ENCODE measurements at regions not wholly inside any gene's neighbourhood (a gene's known extent, or its start where the extent isn't known, plus 50 kb on each side); places are given as distances from the start of the nearest gene placed in this dataset.

- POLR2A ChIA-PET: no interaction called here
- Histone ChIP-seq H3K4me1 (ENCODE audit: control extremely low read depth in 1 of 4, control insufficient read depth in 4 of 4, insufficient read depth in 4 of 4, low read length in 3 of 4) (peaks cover 0 to 24% (median 15%) of the 10 kb centered on the region in 4 experiments), H3K36me3 (ENCODE audit: control insufficient read depth in 4 of 4, insufficient read depth in 4 of 4, low read length in 3 of 4) (no peaks in the 10 kb centered on the region), H3K27me3 (replicated peaks in 2 of 5; ENCODE audit: control insufficient read depth in 4 of 5, insufficient read depth in 5 of 5, low read length in 4 of 5) (no peaks in the 10 kb centered on the region), H3K9me3 (ENCODE audit: control extremely low read depth in 1 of 5, control insufficient read depth in 4 of 5, insufficient read depth in 2 of 5, low read depth in 1 of 5, low read length in 4 of 5) (no peaks in the 10 kb centered on the region), H3K4me3 (ENCODE audit: control insufficient read depth in 1 of 7, extremely low read depth in 1 of 7, insufficient read depth in 4 of 7, low read depth in 2 of 7, low read length in 6 of 7) (no peak overlapping the region), H3K27ac (ENCODE audit: insufficient read depth in 1 of 2, low read depth in 1 of 2, low read length in 2 of 2, poor library complexity in 1 of 2, severe bottlenecking in 2 of 2) (no peak overlapping the region)
- 94% methylated on average over 5 of the region's 11 CpGs for WGBS (ENCODE audit: insufficient coverage)
- no peak for DNase-seq
- CTCF ChIA-PET: interaction anchor here (0.9 to 1.3 kb wide), 2 partner anchors 8 to 22 kb away, joined by 3 to 4 read pairs; no protein-coding TSS in a partner anchor
These were observed 106.4 kb upstream of the FAM20C start for GRCh38 chr7:85883-86515.

GRCh38 chr7:86629-87028 lies 105.7 kb upstream of the FAM20C start:
- ChIA-PET CTCF (interaction anchor here (0.9 to 1.6 kb wide), 4 partner anchors 7 to 70 kb away, joined by 3 to 4 read pairs (median 3); no protein-coding TSS in a partner anchor), POLR2A (no interaction called here)
- no peaks in the 10 kb centered on the region for H3K36me3 ChIP-seq (ENCODE audit: control insufficient read depth in 4 of 4, insufficient read depth in 4 of 4, low read length in 3 of 4)
- H3K4me3 ChIP-seq (ENCODE audit: control insufficient read depth in 1 of 7, extremely low read depth in 1 of 7, insufficient read depth in 4 of 7, low read depth in 2 of 7, low read length in 6 of 7): no peak overlapping the region
- no peak for DNase-seq
- H3K27ac ChIP-seq (ENCODE audit: insufficient read depth in 1 of 2, low read depth in 1 of 2, low read length in 2 of 2, poor library complexity in 1 of 2, severe bottlenecking in 2 of 2): no peak overlapping the region
- 95% methylated on average over 3 of the region's 7 CpGs for WGBS (ENCODE audit: insufficient coverage)
- H3K9me3 ChIP-seq (ENCODE audit: control extremely low read depth in 1 of 5, control insufficient read depth in 4 of 5, insufficient read depth in 2 of 5, low read depth in 1 of 5, low read length in 4 of 5): no peaks in the 10 kb centered on the region
- peaks cover 0 to 24% (median 15%) of the 10 kb centered on the region in 4 experiments for H3K4me1 ChIP-seq (ENCODE audit: control extremely low read depth in 1 of 4, control insufficient read depth in 4 of 4, insufficient read depth in 4 of 4, low read length in 3 of 4)
- H3K27me3 ChIP-seq (replicated peaks in 2 of 5; ENCODE audit: control insufficient read depth in 4 of 5, insufficient read depth in 5 of 5, low read length in 4 of 5): no peaks in the 10 kb centered on the region

- Histone ChIP-seq H3K27ac (ENCODE audit: insufficient read depth in 1 of 2, low read depth in 1 of 2, low read length in 2 of 2, poor library complexity in 1 of 2, severe bottlenecking in 2 of 2) (no peak overlapping the region), H3K4me3 (ENCODE audit: control insufficient read depth in 1 of 7, extremely low read depth in 1 of 7, insufficient read depth in 4 of 7, low read depth in 2 of 7, low read length in 6 of 7) (no peak overlapping the region), H3K36me3 (ENCODE audit: control insufficient read depth in 4 of 4, insufficient read depth in 4 of 4, low read length in 3 of 4) (no peaks in the 10 kb centered on the region), H3K9me3 (ENCODE audit: control extremely low read depth in 1 of 5, control insufficient read depth in 4 of 5, insufficient read depth in 2 of 5, low read depth in 1 of 5, low read length in 4 of 5) (no peaks in the 10 kb centered on the region), H3K27me3 (replicated peaks in 2 of 5; ENCODE audit: control insufficient read depth in 4 of 5, insufficient read depth in 5 of 5, low read length in 4 of 5) (no peaks in the 10 kb centered on the region), H3K4me1 (ENCODE audit: control extremely low read depth in 1 of 4, control insufficient read depth in 4 of 4, insufficient read depth in 4 of 4, low read length in 3 of 4) (peaks cover 0 to 24% (median 15%) of the 10 kb centered on the region in 4 experiments)
- DNase-seq: no peak
- WGBS (ENCODE audit: insufficient coverage): 86% methylated on average over 4 of the region's 5 CpGs
- POLR2A ChIA-PET: no interaction called here
- CTCF ChIA-PET: interaction anchor here (0.9 to 1.6 kb wide), 2 partner anchors 9 to 70 kb away, joined by 3 read pairs; no protein-coding TSS in a partner anchor
These were observed 105.3 kb upstream of the FAM20C start for GRCh38 chr7:87047-87446.

GRCh38 chr7:87671-88070 lies 104.7 kb upstream of the FAM20C start:
- ChIA-PET CTCF (interaction anchor here (0.9 to 1.6 kb wide), 2 partner anchors 9 to 69 kb away, joined by 3 read pairs; no protein-coding TSS in a partner anchor), POLR2A (no interaction called here)
- Histone ChIP-seq H3K27me3 (replicated peaks in 2 of 5; ENCODE audit: control insufficient read depth in 4 of 5, insufficient read depth in 5 of 5, low read length in 4 of 5) (no peaks in the 10 kb centered on the region), H3K4me1 (ENCODE audit: control extremely low read depth in 1 of 4, control insufficient read depth in 4 of 4, insufficient read depth in 4 of 4, low read length in 3 of 4) (peaks cover 0 to 24% (median 15%) of the 10 kb centered on the region in 4 experiments), H3K4me3 (ENCODE audit: control insufficient read depth in 1 of 7, extremely low read depth in 1 of 7, insufficient read depth in 4 of 7, low read depth in 2 of 7, low read length in 6 of 7) (no peak overlapping the region), H3K27ac (ENCODE audit: insufficient read depth in 1 of 2, low read depth in 1 of 2, low read length in 2 of 2, poor library complexity in 1 of 2, severe bottlenecking in 2 of 2) (no peak overlapping the region), H3K9me3 (ENCODE audit: control extremely low read depth in 1 of 5, control insufficient read depth in 4 of 5, insufficient read depth in 2 of 5, low read depth in 1 of 5, low read length in 4 of 5) (no peaks in the 10 kb centered on the region), H3K36me3 (ENCODE audit: control insufficient read depth in 4 of 4, insufficient read depth in 4 of 4, low read length in 3 of 4) (no peaks in the 10 kb centered on the region)
- DNase-seq: no peak
- WGBS (ENCODE audit: insufficient coverage): 92% methylated on average over 8 of the region's 8 CpGs

- Histone ChIP-seq H3K9me3 (ENCODE audit: control extremely low read depth in 1 of 5, control insufficient read depth in 4 of 5, insufficient read depth in 2 of 5, low read depth in 1 of 5, low read length in 4 of 5) (no peaks in the 10 kb centered on the region), H3K36me3 (ENCODE audit: control insufficient read depth in 4 of 4, insufficient read depth in 4 of 4, low read length in 3 of 4) (no peaks in the 10 kb centered on the region), H3K4me1 (ENCODE audit: control extremely low read depth in 1 of 4, control insufficient read depth in 4 of 4, insufficient read depth in 4 of 4, low read length in 3 of 4) (peaks cover 0 to 24% (median 15%) of the 10 kb centered on the region in 4 experiments), H3K27ac (ENCODE audit: insufficient read depth in 1 of 2, low read depth in 1 of 2, low read length in 2 of 2, poor library complexity in 1 of 2, severe bottlenecking in 2 of 2) (no peak overlapping the region), H3K4me3 (ENCODE audit: control insufficient read depth in 1 of 7, extremely low read depth in 1 of 7, insufficient read depth in 4 of 7, low read depth in 2 of 7, low read length in 6 of 7) (no peak overlapping the region), H3K27me3 (replicated peaks in 2 of 5; ENCODE audit: control insufficient read depth in 4 of 5, insufficient read depth in 5 of 5, low read length in 4 of 5) (no peaks in the 10 kb centered on the region)
- WGBS (ENCODE audit: insufficient coverage): 91% methylated on average over 23 of the region's 27 CpGs
- ChIA-PET POLR2A (no interaction called here), CTCF (interaction anchor here (1.6 kb wide), 1 partner anchor 68 kb away, joined by 3 read pairs; no protein-coding TSS in a partner anchor)
- DNase-seq: no peak
These were observed 104.1 kb upstream of the FAM20C start for GRCh38 chr7:88095-88926.

- no peaks in the 10 kb centered on the region for H3K27me3 ChIP-seq (replicated peaks in 2 of 5; ENCODE audit: control insufficient read depth in 4 of 5, insufficient read depth in 5 of 5, low read length in 4 of 5)
- H3K36me3 ChIP-seq (ENCODE audit: control insufficient read depth in 4 of 4, insufficient read depth in 4 of 4, low read length in 3 of 4): no peaks in the 10 kb centered on the region
- no peaks in the 10 kb centered on the region for H3K9me3 ChIP-seq (ENCODE audit: control extremely low read depth in 1 of 5, control insufficient read depth in 4 of 5, insufficient read depth in 2 of 5, low read depth in 1 of 5, low read length in 4 of 5)
- 100% methylated on average over 2 of the region's 6 CpGs for WGBS (ENCODE audit: insufficient coverage)
- no peak overlapping the region for H3K4me3 ChIP-seq (ENCODE audit: control insufficient read depth in 1 of 7, extremely low read depth in 1 of 7, insufficient read depth in 4 of 7, low read depth in 2 of 7, low read length in 6 of 7)
- H3K27ac ChIP-seq (ENCODE audit: insufficient read depth in 1 of 2, low read depth in 1 of 2, low read length in 2 of 2, poor library complexity in 1 of 2, severe bottlenecking in 2 of 2): no peak overlapping the region
- no peak for DNase-seq
- POLR2A ChIA-PET: no interaction called here
- CTCF ChIA-PET: no interaction called here
- peaks cover 0 to 24% (median 15%) of the 10 kb centered on the region in 4 experiments for H3K4me1 ChIP-seq (ENCODE audit: control extremely low read depth in 1 of 4, control insufficient read depth in 4 of 4, insufficient read depth in 4 of 4, low read length in 3 of 4)
These were observed 103.5 kb upstream of the FAM20C start for GRCh38 chr7:88927-89231.
